ENCODE measurements at regions not wholly inside any gene's neighbourhood (a gene's known extent, or its start where the extent isn't known, plus 50 kb on each side); places are given as distances from the start of the nearest gene placed in this dataset.

GRCh38 chr3:190988102-190988501, 125.6 kb upstream of the GMNC start:
- Mint-ChIP-seq H3K27me3 (ENCODE audit: insufficient read depth) (peaks cover 5% of the 10 kb centered on the region; the same call in 1 of the 2 replicates), H3K4me1 (ENCODE audit: low read depth) (no peaks in the 10 kb centered on the region), H3K27ac (no peak overlapping the region), H3K4me3 (no peak overlapping the region), H3K36me3 (ENCODE audit: low read depth) (peaks cover 7% of the 10 kb centered on the region; the same call in 1 of the 2 replicates), H3K9me3 (peaks cover 10% of the 10 kb centered on the region; the same call in 1 of the 2 replicates)
- no peak for TF ChIP-seq CTCF (IDR thresholded peaks at IDR 0.05)
- DNase-seq, result no peak

- TF ChIP-seq CTCF (IDR thresholded peaks at IDR 0.05), result no peak
- H3K27ac Mint-ChIP-seq, result no peak overlapping the region
- no peaks in the 10 kb centered on the region for H3K4me1 Mint-ChIP-seq (ENCODE audit: low read depth)
- no peak for DNase-seq
- H3K27me3 Mint-ChIP-seq (ENCODE audit: insufficient read depth), result peaks cover 5% of the 10 kb centered on the region; the same call in 1 of the 2 replicates
- no peak overlapping the region for H3K4me3 Mint-ChIP-seq
- H3K36me3 Mint-ChIP-seq (ENCODE audit: low read depth), result peaks cover 7% of the 10 kb centered on the region; the same call in 1 of the 2 replicates
- peaks cover 10% of the 10 kb centered on the region; the same call in 1 of the 2 replicates for H3K9me3 Mint-ChIP-seq
These were observed 122.2 kb upstream of the GMNC start for GRCh38 chr3:190984502-190985244.

GRCh38 chr3:190983875-190984274, 121.4 kb upstream of the GMNC start:
- Mint-ChIP-seq H3K27me3 (ENCODE audit: insufficient read depth) (peaks cover 5% of the 10 kb centered on the region; the same call in 1 of the 2 replicates), H3K36me3 (ENCODE audit: low read depth) (peaks cover 7% of the 10 kb centered on the region; the same call in 1 of the 2 replicates), H3K9me3 (peaks cover 10% of the 10 kb centered on the region; the same call in 1 of the 2 replicates), H3K4me1 (ENCODE audit: low read depth) (no peaks in the 10 kb centered on the region), H3K4me3 (no peak overlapping the region), H3K27ac (no peak overlapping the region)
- TF ChIP-seq CTCF (IDR thresholded peaks at IDR 0.05), result no peak
- no peak for DNase-seq

DNA sequence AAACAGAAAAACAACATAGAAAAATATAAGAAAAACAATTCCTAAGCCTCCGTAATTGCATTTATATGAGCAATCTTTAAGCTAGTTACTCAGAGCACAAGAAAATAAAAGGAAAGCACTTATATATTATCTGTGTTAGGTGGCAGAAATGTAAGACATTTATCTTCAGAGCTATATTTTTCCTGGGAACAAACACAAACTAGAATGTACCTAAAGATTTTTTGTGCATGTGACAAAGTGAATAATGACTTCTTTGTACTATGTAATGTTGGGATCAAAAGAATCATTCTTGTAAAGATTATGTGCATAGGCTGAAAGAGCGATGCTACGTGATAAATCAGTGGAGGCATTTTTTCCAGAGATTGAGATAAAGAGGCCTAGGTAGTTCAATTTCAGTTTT, 111.3 kb upstream of the GMNC start:
- no peak for DNase-seq
- Mint-ChIP-seq H3K36me3 (ENCODE audit: low read depth) (no peaks in the 10 kb centered on the region), H3K27ac (no peak overlapping the region), H3K27me3 (ENCODE audit: insufficient read depth) (no peaks in the 10 kb centered on the region), H3K9me3 (no peaks in the 10 kb centered on the region), H3K4me3 (no peak overlapping the region), H3K4me1 (ENCODE audit: low read depth) (peaks cover 15% of the 10 kb centered on the region)
- TF ChIP-seq CTCF (IDR thresholded peaks at IDR 0.05), result no peak

DNA sequence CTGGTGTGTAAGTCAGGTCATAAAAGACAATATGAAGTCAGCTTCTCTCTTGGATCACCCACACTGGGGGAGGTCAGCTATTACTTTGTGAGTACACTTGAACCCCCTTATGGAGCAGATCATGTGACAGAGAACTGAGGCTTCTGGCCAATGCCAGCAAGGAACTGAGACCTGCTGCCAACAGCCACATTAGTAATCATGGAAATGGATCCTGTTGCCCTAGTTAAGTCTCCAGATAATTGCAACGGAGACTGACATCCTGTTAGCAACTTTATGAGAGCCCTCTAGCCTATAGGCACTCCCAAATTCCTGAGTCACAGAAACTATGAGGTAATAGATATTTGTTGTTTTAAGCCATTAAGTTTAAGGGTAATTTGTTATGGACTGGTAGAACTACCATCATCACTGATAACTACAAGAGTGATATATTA, 110.4 kb upstream of the GMNC start:
- DNase-seq, result peak; percentile 69
- no peak overlapping the region; the same call in 1 of the 2 replicates for H3K27ac Mint-ChIP-seq
- H3K4me1 Mint-ChIP-seq (ENCODE audit: low read depth), result peaks cover 15% of the 10 kb centered on the region
- no peaks in the 10 kb centered on the region for H3K36me3 Mint-ChIP-seq (ENCODE audit: low read depth)
- no peak for TF ChIP-seq CTCF (IDR thresholded peaks at IDR 0.05)
- H3K27me3 Mint-ChIP-seq (ENCODE audit: insufficient read depth), result no peaks in the 10 kb centered on the region
- no peaks in the 10 kb centered on the region for H3K9me3 Mint-ChIP-seq
- H3K4me3 Mint-ChIP-seq, result no peak overlapping the region

Measured in HFFc6 (cell line).